NOMO-1 treated with dmso at 0.1 percent for 144 hours (cell line): ENCODE measurements at regions not wholly inside any gene's neighbourhood (a gene's known extent, or its start where the extent isn't known, plus 50 kb on each side); places are given as distances from the start of the nearest gene placed in this dataset.

Source experiments
- DNase-seq: peaks from one replicate; lab custom pipeline; 2025; ENCODE audit not compliant: unreplicated experiment; lab: John Stamatoyannopoulos, UW

- DNase-seq = no peak
Observed at GRCh38 chr9:89655990-89656657, 51.3 kb downstream of the GADD45G start.

GRCh38 chr9:89657295-89657694 is 52.5 kb downstream of the GADD45G start:
- DNase-seq = no peak

DNA sequence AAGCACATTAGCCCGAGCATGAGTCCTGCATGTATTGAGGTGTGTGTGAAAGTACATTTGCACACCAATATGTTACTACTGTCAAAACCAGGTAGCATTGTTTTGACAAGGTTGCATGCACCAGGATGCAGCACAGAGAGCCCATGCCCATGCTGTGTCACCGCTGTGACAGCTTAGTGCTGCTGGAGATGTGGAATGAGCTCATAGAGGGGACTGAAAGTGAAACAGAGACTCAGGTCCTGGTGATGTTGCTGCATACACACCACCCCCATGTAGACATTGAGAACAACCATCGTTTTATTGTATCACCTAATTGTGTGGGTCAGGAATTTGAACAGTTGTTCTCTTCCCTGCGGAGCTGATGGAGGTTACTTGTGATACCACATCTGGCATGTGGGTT is 53.0 kb downstream of the GADD45G start:
- DNase-seq = no peak

DNA sequence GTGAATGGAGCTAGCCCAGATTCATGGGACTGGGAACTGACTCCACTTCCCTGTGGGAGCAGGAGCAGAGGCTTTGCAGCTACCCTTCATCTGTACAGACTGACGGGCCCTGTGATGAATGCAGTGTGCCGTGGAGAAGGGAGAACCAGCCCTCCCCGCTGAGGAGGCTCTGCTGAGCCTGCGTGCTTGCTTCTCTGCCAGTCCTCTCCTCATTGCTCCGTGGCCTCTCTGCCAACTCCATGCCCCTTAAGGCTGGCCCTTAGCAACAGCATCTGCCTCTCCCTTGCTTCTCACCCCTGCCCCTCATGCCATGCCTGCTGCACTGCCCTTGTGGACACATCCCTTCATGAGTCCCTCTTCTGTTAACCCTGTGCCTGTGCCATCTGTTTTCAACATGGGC is 53.6 kb downstream of the GADD45G start:
- no peak for DNase-seq

DNA sequence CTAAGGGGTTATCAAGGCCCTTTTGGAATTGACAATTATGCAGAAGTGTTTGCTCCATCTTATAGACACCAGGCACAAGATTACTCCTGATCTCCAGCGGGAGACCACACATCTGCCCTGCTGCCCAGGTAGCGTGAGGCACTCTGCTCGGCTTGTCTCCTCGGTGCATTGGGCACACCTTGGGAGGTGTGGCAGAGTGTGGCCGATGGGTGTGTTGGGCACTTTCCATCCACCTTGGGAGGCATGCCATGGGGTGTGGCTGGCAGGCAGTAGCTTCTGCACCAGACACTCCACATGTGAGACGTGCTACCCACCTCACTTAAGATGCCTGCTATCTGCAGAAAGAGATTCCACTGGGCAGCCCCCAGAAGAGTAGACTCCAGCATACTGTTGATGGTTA is 54.1 kb downstream of the GADD45G start:
- no peak for DNase-seq

DNA sequence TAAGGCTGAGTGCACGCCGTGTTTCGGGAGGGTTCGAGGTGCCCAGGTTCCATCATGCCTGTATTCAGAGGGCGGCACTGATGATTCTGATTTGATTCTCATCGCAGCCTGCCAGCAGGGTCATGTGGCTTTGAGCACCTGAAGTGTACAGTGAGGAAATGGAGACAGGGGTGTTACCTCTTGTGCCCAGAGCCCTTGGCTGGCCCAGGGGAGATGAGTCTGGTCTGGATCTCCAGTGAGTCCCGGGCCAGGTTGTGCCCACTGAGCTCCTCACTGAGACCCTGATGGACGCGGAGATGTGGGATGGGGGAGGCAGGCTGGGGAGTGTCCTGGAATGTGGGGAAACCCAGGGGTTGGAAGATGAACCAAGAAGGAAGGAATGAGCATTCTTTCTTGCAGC is 54.7 kb downstream of the GADD45G start:
- no peak for DNase-seq

- peak; percentile 30 for DNase-seq
Observed at GRCh38 chr9:89659891-89660685, 55.3 kb downstream of the GADD45G start.

DNA sequence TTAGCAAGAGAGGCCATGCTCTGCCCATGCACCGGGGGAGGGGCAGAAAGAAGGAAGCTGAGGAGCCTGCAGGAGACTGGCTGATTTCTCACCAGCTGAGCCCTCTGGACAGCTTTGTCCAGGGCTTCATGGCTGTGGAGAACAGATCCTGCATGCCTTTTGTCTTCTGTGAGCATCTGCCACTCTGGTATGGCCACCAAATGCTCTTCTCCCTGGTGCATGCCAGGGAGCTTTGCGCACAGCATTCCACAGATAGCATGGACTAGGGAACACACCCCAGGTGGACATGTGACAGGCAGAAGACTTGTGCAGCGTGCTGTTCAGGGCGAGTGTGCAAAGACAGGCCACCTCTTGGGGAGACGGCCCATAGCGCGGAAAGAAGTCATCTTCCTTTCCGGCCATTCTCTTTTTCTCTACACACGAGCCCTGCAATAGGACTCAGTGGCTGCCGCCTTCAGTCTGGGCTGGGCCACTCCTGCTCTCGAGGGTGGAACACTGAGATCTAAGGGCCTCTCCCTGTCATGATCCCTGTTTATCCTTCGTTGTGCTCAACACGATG is 56.7 kb downstream of the GADD45G start:
- no peak for DNase-seq

DNA sequence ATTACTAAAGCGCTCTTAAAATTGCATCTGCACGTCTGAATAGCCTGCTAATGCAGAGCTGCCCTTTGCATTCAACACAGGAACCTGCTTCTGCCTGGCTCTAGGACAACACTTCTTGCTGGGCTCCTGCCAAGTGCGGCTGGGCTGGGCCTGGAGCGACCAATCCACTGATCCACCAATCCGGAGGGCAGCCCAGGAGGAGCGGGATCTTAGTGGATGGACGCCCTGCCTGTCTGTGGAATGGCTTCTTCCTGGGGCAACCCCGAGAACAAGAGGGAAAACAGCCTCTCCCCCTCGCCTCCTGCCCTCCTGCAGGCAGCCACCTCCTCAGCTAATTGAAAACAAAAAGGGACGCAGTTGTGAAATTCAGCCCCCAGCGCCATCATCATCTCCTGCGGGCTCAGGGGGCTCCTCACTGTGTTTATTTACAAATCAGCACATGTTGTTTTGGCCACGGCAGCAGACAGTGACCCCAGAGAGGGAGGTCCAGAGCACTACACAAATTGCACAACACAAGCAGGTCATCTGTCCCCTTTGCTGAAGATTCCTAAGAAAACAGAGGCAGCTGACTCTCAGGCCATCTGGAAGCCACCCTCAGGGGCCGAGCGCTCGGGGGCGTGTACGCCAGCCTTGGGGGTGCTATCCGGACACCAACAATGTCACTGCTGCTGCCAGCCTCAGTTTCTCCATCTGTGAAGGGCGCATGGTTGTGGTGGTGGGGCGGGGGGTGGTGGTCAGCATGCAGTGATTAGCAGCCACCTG is 57.3 kb downstream of the GADD45G start:
- DNase-seq = no peak

GRCh38 chr9:89662718-89663613 is 58.2 kb downstream of the GADD45G start:
- no peak for DNase-seq

GRCh38 chr9:89663614-89663970 is 58.8 kb downstream of the GADD45G start:
- DNase-seq = no peak

DNA sequence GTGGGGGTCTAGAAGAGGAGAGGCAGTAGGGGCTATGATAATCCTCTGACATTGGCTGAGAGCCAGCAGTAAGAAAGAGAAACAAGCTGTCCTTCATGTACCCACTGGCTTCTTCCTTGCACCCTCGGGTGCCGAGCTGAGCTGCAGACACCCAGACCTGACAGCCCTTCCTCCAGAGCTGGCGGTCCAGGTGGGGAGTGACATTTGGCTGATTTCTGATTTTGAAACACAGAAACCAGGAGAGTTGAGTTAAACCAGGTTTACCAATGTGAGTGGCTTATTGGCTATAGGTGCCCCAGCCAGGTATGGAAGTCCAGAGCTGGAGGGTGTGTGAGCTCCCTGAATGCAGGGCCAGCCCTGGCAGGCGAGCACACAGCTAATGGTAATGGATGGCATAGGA is 59.2 kb downstream of the GADD45G start:
- DNase-seq = no peak

- DNase-seq = no peak
Observed at GRCh38 chr9:89664896-89665329, 60.1 kb downstream of the GADD45G start.

- no peak for DNase-seq
Observed at GRCh38 chr9:89666364-89666763, 61.6 kb downstream of the GADD45G start.

DNA sequence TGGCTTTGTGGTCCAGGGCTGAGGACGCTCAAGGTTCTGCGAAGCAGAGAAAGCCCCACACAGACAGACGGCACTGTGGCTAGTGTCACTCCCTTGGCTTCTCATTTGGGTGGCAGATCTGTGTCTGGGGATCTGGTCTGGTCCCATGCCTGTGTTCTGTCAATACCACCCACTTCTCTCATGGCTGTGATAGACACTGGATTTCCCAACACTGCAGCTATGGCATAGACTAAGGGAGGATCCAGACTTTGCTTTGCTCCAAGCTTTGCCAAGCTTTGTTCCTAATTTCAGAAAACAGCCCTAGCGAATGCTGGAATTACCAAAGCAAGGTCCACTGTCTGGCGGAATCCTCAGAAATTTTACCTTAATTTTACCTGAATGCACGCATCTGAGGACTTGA is 62.1 kb downstream of the GADD45G start:
- DNase-seq = no peak

GRCh38 chr9:89667726-89668125 is 62.9 kb downstream of the GADD45G start:
- no peak for DNase-seq

DNA sequence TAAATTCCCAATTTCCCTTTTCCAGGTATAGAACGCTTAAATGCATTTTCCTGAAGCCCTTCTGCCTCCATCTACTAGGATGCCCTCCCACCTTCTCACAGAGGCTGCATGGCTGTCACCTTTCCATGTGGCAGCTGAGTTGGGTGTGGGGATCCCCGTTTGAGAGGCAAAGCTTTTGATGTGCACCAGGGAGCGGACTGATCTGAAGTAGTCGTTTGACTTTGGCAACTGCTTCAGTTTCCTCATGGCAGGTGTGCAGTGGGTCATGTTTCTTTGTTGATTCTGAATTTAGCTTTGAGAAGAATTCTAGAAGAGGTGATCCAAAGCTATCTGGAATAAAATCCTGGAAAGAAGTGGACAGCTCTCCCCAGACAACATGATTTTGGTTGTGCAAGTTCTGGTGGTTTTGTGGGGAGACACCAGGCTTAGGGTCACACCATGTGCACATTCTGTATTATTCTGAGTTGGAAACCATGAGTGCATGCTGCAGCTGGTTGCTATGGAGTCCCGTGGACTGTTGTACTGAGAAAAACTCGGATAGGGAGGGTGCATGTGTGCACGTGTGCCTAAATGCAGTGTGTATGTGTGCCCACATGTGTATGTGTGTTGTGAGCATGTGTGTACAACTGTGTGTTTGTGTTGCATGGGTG is 63.5 kb downstream of the GADD45G start:
- DNase-seq = no peak

GRCh38 chr9:89668866-89669246 is 64.0 kb downstream of the GADD45G start:
- DNase-seq = no peak

- no peak for DNase-seq
Observed at GRCh38 chr9:89669361-89669842, 64.6 kb downstream of the GADD45G start.

DNA sequence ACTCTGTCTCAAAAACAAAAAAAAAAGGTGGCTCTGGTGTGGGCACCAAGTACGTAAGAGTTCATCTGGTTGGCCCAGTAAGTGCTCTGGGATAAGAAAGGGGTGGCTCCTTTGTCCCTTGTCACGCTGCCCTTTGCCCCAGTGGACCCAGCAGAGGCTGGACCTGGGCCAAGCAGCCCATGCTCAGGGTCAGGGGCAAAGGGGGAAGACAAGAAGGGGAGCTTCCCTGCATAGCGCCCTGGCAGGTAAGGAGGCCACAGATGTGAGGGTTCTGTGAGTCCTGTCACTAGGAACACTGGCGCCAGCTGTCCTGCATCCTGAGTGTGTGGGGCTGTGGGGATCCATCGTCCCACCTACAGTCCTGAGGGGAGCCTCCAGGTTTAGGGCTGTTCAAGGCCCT is 65.3 kb downstream of the GADD45G start:
- DNase-seq = no peak
